ENCODE measurements at regions not wholly inside any gene's neighbourhood (a gene's known extent, or its start where the extent isn't known, plus 50 kb on each side); places are given as distances from the start of the nearest gene placed in this dataset.

DNA sequence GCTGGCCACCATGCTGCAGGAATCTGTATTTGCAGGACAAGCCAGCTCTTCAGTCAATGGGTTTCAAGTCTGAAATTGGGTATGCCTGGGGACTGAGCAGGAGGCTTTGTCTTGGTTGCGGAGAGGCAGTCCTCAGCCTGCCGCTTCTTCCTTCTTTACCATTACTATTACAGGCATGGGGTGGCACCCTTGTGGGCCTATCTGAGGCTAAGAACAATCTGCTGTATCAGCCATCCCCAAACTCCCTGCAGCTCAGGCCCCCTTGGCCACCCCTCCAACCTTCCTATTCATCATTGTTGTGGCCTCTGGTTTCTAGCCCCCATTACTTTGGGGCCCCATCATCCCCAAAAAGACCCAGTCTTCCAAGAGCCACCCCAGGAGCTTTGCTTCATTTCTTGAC, 289.2 kb upstream of the FOXQ1 start:
- no peaks in the 10 kb centered on the region for H4K20me1 ChIP-seq (ENCODE audit: insufficient read depth, low read length)
- no peaks in the 10 kb centered on the region for H3K79me2 ChIP-seq (ENCODE audit: low read length)
- H3K9me2 ChIP-seq (replicated peaks; ENCODE audit: insufficient read depth, low read length) = no peaks in the 10 kb centered on the region
- no peaks in the 10 kb centered on the region for H3K4me1 ChIP-seq (ENCODE audit: low read length)
- H3K27me3 ChIP-seq (replicated peaks; ENCODE audit: insufficient read depth, low read length) = no peaks in the 10 kb centered on the region
- H3K4me2 ChIP-seq (ENCODE audit: low read depth, low read length) = no peak overlapping the region
- H3K27ac ChIP-seq (ENCODE audit: low read length) = no peak overlapping the region
- no peak overlapping the region for H2AFZ ChIP-seq (ENCODE audit: low read length)
- no peak overlapping the region for H3K4me3 ChIP-seq (ENCODE audit: low read length)
- TF ChIP-seq EZH2 (optimal IDR thresholded peaks at IDR 0.05; ENCODE audit: low read depth, low read length) (no peak), EZH2phosphoT487 (IDR thresholded peaks at IDR 0.05; ENCODE audit: low read length) (no peak)
- TF ChIP-seq, protein P1, sequence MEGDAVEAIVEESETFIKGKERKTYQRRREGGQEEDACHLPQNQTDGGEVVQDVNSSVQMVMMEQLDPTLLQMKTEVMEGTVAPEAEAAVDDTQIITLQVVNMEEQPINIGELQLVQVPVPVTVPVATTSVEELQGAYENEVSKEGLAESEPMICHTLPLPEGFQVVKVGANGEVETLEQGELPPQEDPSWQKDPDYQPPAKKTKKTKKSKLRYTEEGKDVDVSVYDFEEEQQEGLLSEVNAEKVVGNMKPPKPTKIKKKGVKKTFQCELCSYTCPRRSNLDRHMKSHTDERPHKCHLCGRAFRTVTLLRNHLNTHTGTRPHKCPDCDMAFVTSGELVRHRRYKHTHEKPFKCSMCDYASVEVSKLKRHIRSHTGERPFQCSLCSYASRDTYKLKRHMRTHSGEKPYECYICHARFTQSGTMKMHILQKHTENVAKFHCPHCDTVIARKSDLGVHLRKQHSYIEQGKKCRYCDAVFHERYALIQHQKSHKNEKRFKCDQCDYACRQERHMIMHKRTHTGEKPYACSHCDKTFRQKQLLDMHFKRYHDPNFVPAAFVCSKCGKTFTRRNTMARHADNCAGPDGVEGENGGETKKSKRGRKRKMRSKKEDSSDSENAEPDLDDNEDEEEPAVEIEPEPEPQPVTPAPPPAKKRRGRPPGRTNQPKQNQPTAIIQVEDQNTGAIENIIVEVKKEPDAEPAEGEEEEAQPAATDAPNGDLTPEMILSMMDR (IDR thresholded peaks at IDR 0.05; ENCODE audit: low read length) = no peak
- no peak for DNase-seq
- H3K9ac ChIP-seq (ENCODE audit: low read length) = no peak overlapping the region
- no peaks in the 10 kb centered on the region for H3F3A ChIP-seq (ENCODE audit: insufficient read depth, low read length)
- no peaks in the 10 kb centered on the region for H3K36me3 ChIP-seq (replicated peaks; ENCODE audit: insufficient read depth, low read length)
- H3K9me3 ChIP-seq (replicated peaks; ENCODE audit: insufficient read depth, low read length) = no peaks in the 10 kb centered on the region

DNA sequence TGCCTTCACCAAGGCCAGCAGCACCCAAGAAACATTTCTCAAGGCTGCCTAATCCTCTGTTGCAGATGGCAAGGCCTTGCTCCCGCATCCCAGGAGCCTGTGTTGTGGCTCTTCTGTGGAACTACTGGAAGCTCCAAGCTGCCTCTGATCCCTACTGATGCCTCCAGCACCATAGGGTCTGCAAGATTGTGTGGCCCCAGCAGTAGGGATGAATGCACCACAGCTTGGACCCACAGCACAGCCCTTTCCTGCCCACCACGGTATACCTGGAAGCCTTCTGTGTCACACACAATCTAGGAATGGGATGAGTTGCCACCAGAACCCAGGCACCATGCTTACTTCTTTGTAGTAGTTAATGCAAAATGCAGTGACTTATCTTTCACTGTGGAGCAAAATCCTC, 291.1 kb upstream of the FOXQ1 start:
- H2AFZ ChIP-seq (ENCODE audit: low read length) = no peak overlapping the region
- no peak for DNase-seq
- H3K4me2 ChIP-seq (ENCODE audit: low read depth, low read length) = no peak overlapping the region
- no peak overlapping the region for H3K27ac ChIP-seq (ENCODE audit: low read length)
- H3K36me3 ChIP-seq (replicated peaks; ENCODE audit: insufficient read depth, low read length) = no peaks in the 10 kb centered on the region
- H3K9me3 ChIP-seq (replicated peaks; ENCODE audit: insufficient read depth, low read length) = no peaks in the 10 kb centered on the region
- no peak overlapping the region for H3K9ac ChIP-seq (ENCODE audit: low read length)
- TF ChIP-seq EZH2 (optimal IDR thresholded peaks at IDR 0.05; ENCODE audit: low read depth, low read length) (no peak), EZH2phosphoT487 (IDR thresholded peaks at IDR 0.05; ENCODE audit: low read length) (no peak)
- TF ChIP-seq, protein P1 (IDR thresholded peaks at IDR 0.05; ENCODE audit: low read length) = no peak
- H3K4me3 ChIP-seq (ENCODE audit: low read length) = no peak overlapping the region
- H3F3A ChIP-seq (ENCODE audit: insufficient read depth, low read length) = no peaks in the 10 kb centered on the region
- H3K4me1 ChIP-seq (ENCODE audit: low read length) = no peaks in the 10 kb centered on the region
- no peaks in the 10 kb centered on the region for H3K27me3 ChIP-seq (replicated peaks; ENCODE audit: insufficient read depth, low read length)
- no peaks in the 10 kb centered on the region for H3K9me2 ChIP-seq (replicated peaks; ENCODE audit: insufficient read depth, low read length)
- H4K20me1 ChIP-seq (ENCODE audit: insufficient read depth, low read length) = no peaks in the 10 kb centered on the region
- no peaks in the 10 kb centered on the region for H3K79me2 ChIP-seq (ENCODE audit: low read length)

DNA sequence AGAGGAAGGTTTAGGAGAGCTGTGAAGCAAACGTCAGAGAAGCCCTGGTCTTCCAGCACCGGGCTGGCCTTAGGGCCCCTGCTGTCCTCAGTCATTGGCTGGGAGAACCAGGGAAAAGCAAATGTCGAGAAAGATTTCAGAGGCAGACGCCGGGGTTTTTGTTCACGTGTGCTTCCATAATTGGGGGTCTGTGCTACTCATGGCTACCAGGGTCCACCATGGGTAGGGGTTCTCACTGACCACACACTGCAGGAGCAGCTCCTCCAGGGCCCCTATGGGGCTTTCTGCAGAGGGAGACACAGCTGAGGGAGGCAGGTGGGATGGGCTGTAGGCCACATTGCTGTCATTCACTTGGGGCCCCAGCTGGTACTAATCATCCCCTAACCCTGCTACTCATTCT, 291.8 kb upstream of the FOXQ1 start:
- TF ChIP-seq EZH2phosphoT487 (IDR thresholded peaks at IDR 0.05; ENCODE audit: low read length) = no peak
- TF ChIP-seq, protein P1 (IDR thresholded peaks at IDR 0.05; ENCODE audit: low read length) = no peak
- TF ChIP-seq EZH2 (optimal IDR thresholded peaks at IDR 0.05; ENCODE audit: low read depth, low read length) = no peak
- Histone ChIP-seq H2AFZ (ENCODE audit: low read length) (no peak overlapping the region), H3K9ac (ENCODE audit: low read length) (no peak overlapping the region), H3K4me3 (ENCODE audit: low read length) (no peak overlapping the region), H4K20me1 (ENCODE audit: insufficient read depth, low read length) (no peaks in the 10 kb centered on the region), H3K9me2 (replicated peaks; ENCODE audit: insufficient read depth, low read length) (no peaks in the 10 kb centered on the region), H3K27me3 (replicated peaks; ENCODE audit: insufficient read depth, low read length) (no peaks in the 10 kb centered on the region), H3K4me1 (ENCODE audit: low read length) (no peaks in the 10 kb centered on the region), H3K36me3 (replicated peaks; ENCODE audit: insufficient read depth, low read length) (no peaks in the 10 kb centered on the region), H3K27ac (ENCODE audit: low read length) (no peak overlapping the region), H3K4me2 (ENCODE audit: low read depth, low read length) (no peak overlapping the region), H3F3A (ENCODE audit: insufficient read depth, low read length) (no peaks in the 10 kb centered on the region), H3K9me3 (replicated peaks; ENCODE audit: insufficient read depth, low read length) (no peaks in the 10 kb centered on the region), H3K79me2 (ENCODE audit: low read length) (no peaks in the 10 kb centered on the region)
- no peak for DNase-seq

Measured in MM.1S (cell line).